PC-9 (cell line): ENCODE measurements at regions not wholly inside any gene's neighbourhood (a gene's known extent, or its start where the extent isn't known, plus 50 kb on each side); places are given as distances from the start of the nearest gene placed in this dataset.

ENCODE experiments used
- CTCF ChIP-seq: fragments of 200-600 bp; sonication (generic); conservative IDR thresholded peaks from 2 replicates; pipeline ENCODE4 v1.6.1; 2017; ENCODE audit warnings: mixed run types, antibody characterized with exemption, mild to moderate bottlenecking, moderate library complexity
- EZH2 ChIP-seq: fragments of 200-600 bp; sonication (generic); IDR thresholded peaks from 2 replicates; pipeline ENCODE4 v1.8.0; 2017; ENCODE audit warnings: antibody characterized with exemption, low read depth

GRCh38 chr9:4430432-4431261 lies 59.6 kb upstream of the SLC1A1 start:
- TF ChIP-seq CTCF (no peak), EZH2 (no peak)
